ENCODE measurements at regions not wholly inside any gene's neighbourhood (a gene's known extent, or its start where the extent isn't known, plus 50 kb on each side); places are given as distances from the start of the nearest gene placed in this dataset.

GRCh38 chr9:117815948-117816347, 111.7 kb downstream of the TLR4 start:
- Histone ChIP-seq H4K20me1 (ENCODE audit: insufficient read depth, low read length) (no peaks in the 10 kb centered on the region), H3K27me3 (ENCODE audit: insufficient read depth, low read length) (no peaks in the 10 kb centered on the region), H3K79me2 (ENCODE audit: insufficient read depth, low read length) (no peaks in the 10 kb centered on the region), H3K27ac (ENCODE audit: low read depth, low read length) (no peak overlapping the region), H2AFZ (ENCODE audit: low read length) (no peak overlapping the region), H3K4me1 (ENCODE audit: insufficient read depth, low read length) (no peaks in the 10 kb centered on the region), H3K9me3 (ENCODE audit: low read depth, low read length) (no peaks in the 10 kb centered on the region), H3K4me2 (ENCODE audit: insufficient read depth, low read length) (no peak overlapping the region), H3K4me3 (ENCODE audit: insufficient read depth, low read length) (no peak overlapping the region), H3K36me3 (ENCODE audit: insufficient read depth, low read length) (no peaks in the 10 kb centered on the region)
- DNase-seq (ENCODE audit: insufficient read length, low spot score, missing footprints) = no peak
- TF ChIP-seq, protein P1, sequence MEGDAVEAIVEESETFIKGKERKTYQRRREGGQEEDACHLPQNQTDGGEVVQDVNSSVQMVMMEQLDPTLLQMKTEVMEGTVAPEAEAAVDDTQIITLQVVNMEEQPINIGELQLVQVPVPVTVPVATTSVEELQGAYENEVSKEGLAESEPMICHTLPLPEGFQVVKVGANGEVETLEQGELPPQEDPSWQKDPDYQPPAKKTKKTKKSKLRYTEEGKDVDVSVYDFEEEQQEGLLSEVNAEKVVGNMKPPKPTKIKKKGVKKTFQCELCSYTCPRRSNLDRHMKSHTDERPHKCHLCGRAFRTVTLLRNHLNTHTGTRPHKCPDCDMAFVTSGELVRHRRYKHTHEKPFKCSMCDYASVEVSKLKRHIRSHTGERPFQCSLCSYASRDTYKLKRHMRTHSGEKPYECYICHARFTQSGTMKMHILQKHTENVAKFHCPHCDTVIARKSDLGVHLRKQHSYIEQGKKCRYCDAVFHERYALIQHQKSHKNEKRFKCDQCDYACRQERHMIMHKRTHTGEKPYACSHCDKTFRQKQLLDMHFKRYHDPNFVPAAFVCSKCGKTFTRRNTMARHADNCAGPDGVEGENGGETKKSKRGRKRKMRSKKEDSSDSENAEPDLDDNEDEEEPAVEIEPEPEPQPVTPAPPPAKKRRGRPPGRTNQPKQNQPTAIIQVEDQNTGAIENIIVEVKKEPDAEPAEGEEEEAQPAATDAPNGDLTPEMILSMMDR (IDR thresholded peaks at IDR 0.05; ENCODE audit: extremely low read depth, low read depth, low read length) = no peak

- H3K27me3 ChIP-seq (ENCODE audit: insufficient read depth, low read length) = no peaks in the 10 kb centered on the region
- no peaks in the 10 kb centered on the region for H3K9me3 ChIP-seq (ENCODE audit: low read depth, low read length)
- H3K36me3 ChIP-seq (ENCODE audit: insufficient read depth, low read length) = no peaks in the 10 kb centered on the region
- H2AFZ ChIP-seq (ENCODE audit: low read length) = no peak overlapping the region
- no peaks in the 10 kb centered on the region for H3K4me1 ChIP-seq (ENCODE audit: insufficient read depth, low read length)
- H4K20me1 ChIP-seq (ENCODE audit: insufficient read depth, low read length) = no peaks in the 10 kb centered on the region
- no peak overlapping the region for H3K27ac ChIP-seq (ENCODE audit: low read depth, low read length)
- H3K4me2 ChIP-seq (ENCODE audit: insufficient read depth, low read length) = no peak overlapping the region
- TF ChIP-seq, protein P1 (IDR thresholded peaks at IDR 0.05; ENCODE audit: extremely low read depth, low read depth, low read length) = no peak
- no peak overlapping the region for H3K4me3 ChIP-seq (ENCODE audit: insufficient read depth, low read length)
- DNase-seq (ENCODE audit: insufficient read length, low spot score, missing footprints) = no peak
- H3K79me2 ChIP-seq (ENCODE audit: insufficient read depth, low read length) = no peaks in the 10 kb centered on the region
Observed at GRCh38 chr9:117821954-117822353, 117.8 kb downstream of the TLR4 start.

GRCh38 chr9:117823576-117823975, 119.4 kb downstream of the TLR4 start:
- TF ChIP-seq, protein P1 (IDR thresholded peaks at IDR 0.05; ENCODE audit: extremely low read depth, low read depth, low read length) = no peak
- Histone ChIP-seq H4K20me1 (ENCODE audit: insufficient read depth, low read length) (no peaks in the 10 kb centered on the region), H2AFZ (ENCODE audit: low read length) (no peak overlapping the region), H3K4me3 (ENCODE audit: insufficient read depth, low read length) (no peak overlapping the region), H3K27me3 (ENCODE audit: insufficient read depth, low read length) (no peaks in the 10 kb centered on the region), H3K9me3 (ENCODE audit: low read depth, low read length) (no peaks in the 10 kb centered on the region), H3K27ac (ENCODE audit: low read depth, low read length) (no peak overlapping the region), H3K79me2 (ENCODE audit: insufficient read depth, low read length) (no peaks in the 10 kb centered on the region), H3K36me3 (ENCODE audit: insufficient read depth, low read length) (no peaks in the 10 kb centered on the region), H3K4me2 (ENCODE audit: insufficient read depth, low read length) (no peak overlapping the region), H3K4me1 (ENCODE audit: insufficient read depth, low read length) (no peaks in the 10 kb centered on the region)
- DNase-seq (ENCODE audit: insufficient read length, low spot score, missing footprints) = no peak

DNA sequence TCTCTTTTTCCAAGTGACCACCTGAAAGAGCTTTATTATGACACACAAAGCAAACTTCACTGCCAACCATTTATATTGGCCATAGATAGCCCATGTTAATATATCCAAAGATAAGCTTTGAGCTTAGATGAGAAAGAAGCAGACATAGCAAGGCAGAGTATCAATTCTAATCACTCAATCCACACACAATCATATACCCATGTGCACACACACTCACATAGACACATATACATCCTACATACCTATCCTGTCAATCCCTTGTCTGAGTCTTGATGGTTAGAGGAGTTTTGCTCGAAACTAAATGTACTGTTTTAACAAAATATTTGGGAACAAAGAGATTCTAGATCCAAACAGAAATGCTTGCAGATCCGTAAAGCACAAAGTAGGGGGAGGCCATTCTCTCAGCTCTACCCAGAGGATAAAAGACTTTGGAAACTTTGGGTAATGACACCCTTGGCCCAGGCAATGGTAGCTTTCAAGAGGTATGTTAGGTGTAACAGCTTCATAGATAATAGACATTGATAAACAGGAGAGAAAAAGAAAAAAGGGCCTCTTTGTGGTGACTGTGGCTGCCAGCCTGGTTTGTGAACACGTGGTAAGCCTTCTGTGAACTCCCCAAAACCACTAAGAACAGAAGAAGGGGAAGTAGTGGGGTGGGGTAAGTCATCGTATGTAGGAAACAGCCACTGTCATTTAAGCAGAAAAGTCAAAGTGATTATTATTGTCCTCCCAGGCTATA, 121.6 kb downstream of the TLR4 start:
- H4K20me1 ChIP-seq (ENCODE audit: insufficient read depth, low read length) = no peaks in the 10 kb centered on the region
- H3K9me3 ChIP-seq (ENCODE audit: low read depth, low read length) = no peaks in the 10 kb centered on the region
- no peak overlapping the region for H3K27ac ChIP-seq (ENCODE audit: low read depth, low read length)
- no peaks in the 10 kb centered on the region for H3K27me3 ChIP-seq (ENCODE audit: insufficient read depth, low read length)
- no peaks in the 10 kb centered on the region for H3K79me2 ChIP-seq (ENCODE audit: insufficient read depth, low read length)
- H2AFZ ChIP-seq (ENCODE audit: low read length) = no peak overlapping the region
- no peak overlapping the region for H3K4me2 ChIP-seq (ENCODE audit: insufficient read depth, low read length)
- no peak overlapping the region for H3K4me3 ChIP-seq (ENCODE audit: insufficient read depth, low read length)
- H3K36me3 ChIP-seq (ENCODE audit: insufficient read depth, low read length) = no peaks in the 10 kb centered on the region
- H3K4me1 ChIP-seq (ENCODE audit: insufficient read depth, low read length) = no peaks in the 10 kb centered on the region
- TF ChIP-seq, protein P1 (IDR thresholded peaks at IDR 0.05; ENCODE audit: extremely low read depth, low read depth, low read length) = no peak
- no peak for DNase-seq (ENCODE audit: insufficient read length, low spot score, missing footprints)
